ENCODE measurements at regions not wholly inside any gene's neighbourhood (a gene's known extent, or its start where the extent isn't known, plus 50 kb on each side); places are given as distances from the start of the nearest gene placed in this dataset.

GRCh38 chr3:147937891-147938290, 528.7 kb downstream of the ZIC1 start:
- TF ChIP-seq, protein P1, sequence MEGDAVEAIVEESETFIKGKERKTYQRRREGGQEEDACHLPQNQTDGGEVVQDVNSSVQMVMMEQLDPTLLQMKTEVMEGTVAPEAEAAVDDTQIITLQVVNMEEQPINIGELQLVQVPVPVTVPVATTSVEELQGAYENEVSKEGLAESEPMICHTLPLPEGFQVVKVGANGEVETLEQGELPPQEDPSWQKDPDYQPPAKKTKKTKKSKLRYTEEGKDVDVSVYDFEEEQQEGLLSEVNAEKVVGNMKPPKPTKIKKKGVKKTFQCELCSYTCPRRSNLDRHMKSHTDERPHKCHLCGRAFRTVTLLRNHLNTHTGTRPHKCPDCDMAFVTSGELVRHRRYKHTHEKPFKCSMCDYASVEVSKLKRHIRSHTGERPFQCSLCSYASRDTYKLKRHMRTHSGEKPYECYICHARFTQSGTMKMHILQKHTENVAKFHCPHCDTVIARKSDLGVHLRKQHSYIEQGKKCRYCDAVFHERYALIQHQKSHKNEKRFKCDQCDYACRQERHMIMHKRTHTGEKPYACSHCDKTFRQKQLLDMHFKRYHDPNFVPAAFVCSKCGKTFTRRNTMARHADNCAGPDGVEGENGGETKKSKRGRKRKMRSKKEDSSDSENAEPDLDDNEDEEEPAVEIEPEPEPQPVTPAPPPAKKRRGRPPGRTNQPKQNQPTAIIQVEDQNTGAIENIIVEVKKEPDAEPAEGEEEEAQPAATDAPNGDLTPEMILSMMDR (IDR thresholded peaks at IDR 0.05; ENCODE audit: insufficient read depth, low read length), result no peak
- TF ChIP-seq POLR2AphosphoS5 (IDR thresholded peaks at IDR 0.05; ENCODE audit: low read depth), result no peak

Measured in HL-60 (cell line).